Activated naive CD4-positive, alpha-beta T cell treated with anti-CD3 and anti-CD28 coated beads for 36 hours (primary cell): ENCODE measurements at regions not wholly inside any gene's neighbourhood (a gene's known extent, or its start where the extent isn't known, plus 50 kb on each side); places are given as distances from the start of the nearest gene placed in this dataset.

Source experiments
- CTCF ChIA-PET: fragments of 350-600 bp; sonication (Branson Sonifier 250); formaldehyde crosslinking; loops from one replicate; lab custom pipeline; 2021; ENCODE audit warnings: antibody characterized with exemption; lab: Charles Lee
- DNase-seq: peaks from one replicate; pipeline ENCODE4 v3.0.0-alpha.2; 2020
- H3K27ac Mint-ChIP-seq: one replicate; pipeline ENCODE4 v1.8.0; 2021; ENCODE audit warnings: mild to moderate bottlenecking, mixed read lengths
- H3K27me3 Mint-ChIP-seq: one replicate; pipeline ENCODE4 v1.8.0; 2021; ENCODE audit warnings: low read depth, mixed read lengths
- H3K36me3 Mint-ChIP-seq: one replicate; pipeline ENCODE4 v1.8.0; 2021; ENCODE audit warnings: low read depth, mixed read lengths
- H3K4me1 Mint-ChIP-seq: one replicate; pipeline ENCODE4 v1.8.0; 2021; ENCODE audit warnings: low read depth, mixed read lengths
- H3K4me3 Mint-ChIP-seq: one replicate; pipeline ENCODE4 v1.8.0; 2021; ENCODE audit warnings: mild to moderate bottlenecking, moderate library complexity, mixed read lengths
- H3K9me3 Mint-ChIP-seq: one replicate; pipeline ENCODE4 v1.8.0; 2021; ENCODE audit warnings: mixed read lengths
- intact Hi-C: fragments of 100-400 bp; cut with micrococcal nuclease; formaldehyde crosslinking; loops from one replicate; pipeline ENCODE4 v1.15.1; 2023

DNA sequence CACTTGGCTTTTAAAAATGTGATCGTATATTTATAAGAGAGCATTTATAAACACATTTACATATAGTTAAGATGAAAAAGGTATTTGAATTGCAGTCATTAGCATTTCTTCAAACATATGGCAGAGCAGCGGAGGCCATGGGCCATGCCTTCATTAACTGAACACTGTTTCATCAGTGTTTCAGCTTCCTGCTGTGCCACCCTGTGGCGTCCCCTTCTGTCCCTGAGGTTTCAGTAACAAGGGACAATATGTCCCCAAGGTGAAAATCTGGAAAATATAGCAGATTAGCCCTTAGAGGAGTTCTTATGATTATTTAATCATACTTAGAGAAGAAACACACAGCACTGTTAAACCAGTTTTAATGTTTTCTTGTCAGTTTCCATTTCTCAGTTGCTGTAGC lies 577.8 kb downstream of the ETV1 start:
- peaks cover 2% of the 10 kb centered on the region for H3K9me3 Mint-ChIP-seq
- H3K4me3 Mint-ChIP-seq: no peak overlapping the region
- H3K36me3 Mint-ChIP-seq: no peaks in the 10 kb centered on the region
- no peaks in the 10 kb centered on the region for H3K27me3 Mint-ChIP-seq
- CTCF ChIA-PET: no interaction called here
- DNase-seq: no peak
- no peak overlapping the region for H3K27ac Mint-ChIP-seq
- H3K4me1 Mint-ChIP-seq: no peaks in the 10 kb centered on the region
- intact Hi-C loops: no loop called here

DNA sequence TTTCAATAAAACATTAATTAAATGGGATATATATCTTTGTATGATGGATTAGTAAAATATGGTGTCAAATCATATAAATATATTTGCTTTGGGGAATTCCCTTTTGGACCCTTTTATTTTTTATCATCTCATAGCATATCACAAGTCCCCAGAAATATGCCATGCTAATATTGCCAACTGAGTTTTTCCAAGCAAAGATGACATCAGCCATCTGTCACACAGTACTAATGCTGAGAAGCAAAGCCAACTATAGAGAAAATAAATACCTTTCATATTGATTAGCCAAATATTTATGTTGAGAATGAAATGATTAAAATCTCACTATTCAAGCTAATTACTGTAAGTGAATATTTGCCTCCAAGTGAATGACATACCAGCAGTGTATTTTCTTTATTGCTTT lies 575.3 kb downstream of the ETV1 start:
- Mint-ChIP-seq H3K9me3 (peaks cover 3% of the 10 kb centered on the region), H3K4me1 (no peaks in the 10 kb centered on the region), H3K36me3 (no peaks in the 10 kb centered on the region), H3K27me3 (no peaks in the 10 kb centered on the region), H3K27ac (no peak overlapping the region), H3K4me3 (no peak overlapping the region)
- intact Hi-C loops: no loop called here
- no peak for DNase-seq
- CTCF ChIA-PET: no interaction called here

DNA sequence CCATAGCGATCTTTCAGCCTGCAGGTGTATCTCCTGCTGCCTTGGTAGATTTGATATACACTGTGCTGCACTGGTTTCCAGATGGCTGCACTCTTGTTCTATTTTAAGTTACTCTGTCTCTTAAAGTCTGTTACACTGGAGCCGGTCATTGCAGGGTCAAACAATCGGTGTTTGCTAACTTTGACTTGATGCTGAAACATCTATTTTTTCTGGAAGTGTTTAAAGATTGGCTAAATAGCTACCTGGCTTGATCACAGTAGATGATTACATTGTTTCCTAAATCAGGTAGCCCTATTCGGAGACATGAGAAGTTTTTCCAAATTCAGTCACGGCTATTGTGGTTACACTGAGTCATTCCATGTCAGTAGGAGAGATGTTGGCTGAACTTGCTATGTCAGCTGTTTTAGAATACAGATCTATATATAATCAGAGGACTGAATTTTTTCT lies 574.8 kb downstream of the ETV1 start:
- Mint-ChIP-seq H3K36me3 (no peaks in the 10 kb centered on the region), H3K9me3 (peaks cover 3% of the 10 kb centered on the region), H3K27ac (no peak overlapping the region), H3K4me1 (no peaks in the 10 kb centered on the region), H3K27me3 (no peaks in the 10 kb centered on the region), H3K4me3 (no peak overlapping the region)
- no peak for DNase-seq
- intact Hi-C loops: no loop called here
- CTCF ChIA-PET: no interaction called here

DNA sequence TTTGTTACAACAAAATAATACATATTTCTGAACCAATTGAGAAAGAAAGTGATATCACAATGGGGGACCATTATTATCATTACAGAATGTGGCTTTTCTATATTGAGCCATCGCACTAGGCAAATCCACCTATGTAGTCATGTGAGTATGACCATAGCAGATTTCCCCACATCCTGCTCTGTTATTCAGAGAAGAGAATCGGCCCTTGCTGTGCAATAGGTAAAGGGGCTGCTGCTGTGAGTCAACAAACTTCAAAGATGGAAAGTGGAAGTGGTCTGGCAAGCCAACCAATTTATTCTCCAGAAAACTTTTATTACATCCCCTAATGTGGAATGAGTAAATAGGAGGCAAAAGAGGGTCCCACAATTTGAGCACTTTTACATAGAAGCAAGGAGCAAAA lies 573.4 kb downstream of the ETV1 start:
- intact Hi-C loops: no loop called here
- H3K4me1 Mint-ChIP-seq: no peaks in the 10 kb centered on the region
- no peaks in the 10 kb centered on the region for H3K27me3 Mint-ChIP-seq
- no peak overlapping the region for H3K4me3 Mint-ChIP-seq
- no peak overlapping the region for H3K27ac Mint-ChIP-seq
- peaks cover 3% of the 10 kb centered on the region for H3K9me3 Mint-ChIP-seq
- CTCF ChIA-PET: no interaction called here
- no peaks in the 10 kb centered on the region for H3K36me3 Mint-ChIP-seq
- DNase-seq: no peak

DNA sequence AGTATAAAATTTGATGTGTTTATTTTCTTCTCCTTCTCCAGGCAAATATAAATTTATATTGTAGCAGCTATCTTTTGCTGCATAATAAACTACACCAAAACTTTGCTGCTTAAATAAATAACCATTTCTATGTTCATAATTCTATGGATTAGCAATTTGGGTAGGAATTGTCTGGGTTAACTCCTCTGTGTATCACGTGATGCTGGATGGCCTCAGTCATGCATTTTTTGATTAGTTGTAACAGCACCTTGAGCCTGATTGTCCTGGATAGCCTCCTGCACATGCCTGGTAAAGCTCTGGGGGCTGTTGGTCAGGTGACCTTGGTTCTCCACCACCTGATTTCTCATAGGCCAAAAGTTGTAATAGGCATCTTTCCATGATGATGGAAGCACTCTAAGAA lies 572.9 kb downstream of the ETV1 start:
- Mint-ChIP-seq H3K4me1 (no peaks in the 10 kb centered on the region), H3K9me3 (peaks cover 3% of the 10 kb centered on the region), H3K27me3 (no peaks in the 10 kb centered on the region), H3K4me3 (no peak overlapping the region), H3K27ac (no peak overlapping the region), H3K36me3 (no peaks in the 10 kb centered on the region)
- intact Hi-C loops: no loop called here
- no peak for DNase-seq
- CTCF ChIA-PET: no interaction called here

DNA sequence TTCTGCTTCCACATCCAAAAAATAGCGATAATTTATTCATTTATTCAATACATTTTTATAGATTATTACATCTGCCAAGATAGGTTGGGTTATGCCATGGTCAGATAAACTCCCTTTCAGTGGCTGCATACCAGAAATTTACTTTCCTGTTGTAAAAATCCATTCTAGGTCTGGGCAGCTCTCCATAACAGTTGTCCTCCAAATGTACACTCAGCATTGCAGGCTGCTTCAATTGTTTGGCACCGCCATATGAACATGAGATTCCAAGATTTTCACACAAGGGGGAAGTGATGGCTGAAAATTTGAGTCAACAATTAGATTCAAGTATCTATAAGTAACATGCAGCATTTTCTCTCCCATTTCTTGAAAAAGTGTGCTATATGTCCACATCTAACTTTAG lies 568.7 kb downstream of the ETV1 start:
- peaks cover 3% of the 10 kb centered on the region for H3K9me3 Mint-ChIP-seq
- H3K27me3 Mint-ChIP-seq: no peaks in the 10 kb centered on the region
- no peak overlapping the region for H3K27ac Mint-ChIP-seq
- CTCF ChIA-PET: no interaction called here
- intact Hi-C loops: no loop called here
- DNase-seq: no peak
- no peak overlapping the region for H3K4me3 Mint-ChIP-seq
- no peaks in the 10 kb centered on the region for H3K4me1 Mint-ChIP-seq
- no peaks in the 10 kb centered on the region for H3K36me3 Mint-ChIP-seq

DNA sequence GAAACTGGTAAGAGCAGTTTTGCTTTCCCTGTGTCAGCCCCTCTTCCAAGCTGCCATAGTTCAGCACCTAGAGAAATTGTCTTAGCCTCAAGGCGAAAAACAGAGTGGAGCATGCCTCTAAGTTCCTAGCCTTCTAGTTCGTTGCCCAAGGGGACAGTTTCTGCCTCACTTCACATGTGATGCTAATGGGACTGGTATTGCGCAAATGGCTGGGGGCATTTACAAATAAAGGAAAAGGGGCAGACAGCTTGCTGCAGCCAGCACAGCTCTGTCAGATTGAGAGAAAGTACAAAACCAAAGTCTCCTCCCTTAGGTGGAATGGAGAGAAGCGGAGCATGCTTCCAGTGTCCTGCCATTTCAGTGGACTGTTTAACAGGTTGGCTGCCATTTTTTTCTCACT lies 567.7 kb downstream of the ETV1 start:
- Mint-ChIP-seq H3K36me3 (no peaks in the 10 kb centered on the region), H3K4me1 (no peaks in the 10 kb centered on the region), H3K9me3 (peaks cover 3% of the 10 kb centered on the region), H3K27me3 (no peaks in the 10 kb centered on the region), H3K27ac (no peak overlapping the region), H3K4me3 (no peak overlapping the region)
- intact Hi-C loops: no loop called here
- no peak for DNase-seq
- CTCF ChIA-PET: no interaction called here

DNA sequence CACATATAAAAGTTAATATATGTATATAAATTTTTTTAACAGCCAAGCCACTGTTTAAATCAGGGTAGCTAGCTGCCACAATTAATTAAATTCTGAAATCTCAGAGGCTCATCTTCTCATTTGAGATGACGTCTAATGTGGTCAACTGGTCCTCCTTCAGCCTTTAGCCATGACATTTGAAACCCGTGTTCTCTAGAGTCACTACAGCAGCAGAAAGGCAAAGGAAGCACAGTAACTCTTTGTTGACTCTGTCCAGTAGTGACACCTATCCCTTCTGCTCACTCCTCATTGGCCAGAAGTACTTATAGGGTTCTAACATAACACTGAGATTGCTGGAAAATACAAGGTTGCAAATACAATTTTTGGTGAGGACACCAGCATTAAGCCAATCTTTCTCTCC lies 555.5 kb downstream of the ETV1 start:
- Mint-ChIP-seq H3K27ac (no peak overlapping the region), H3K27me3 (no peaks in the 10 kb centered on the region), H3K9me3 (peaks cover 2% of the 10 kb centered on the region), H3K4me1 (no peaks in the 10 kb centered on the region), H3K36me3 (no peaks in the 10 kb centered on the region), H3K4me3 (no peak overlapping the region)
- intact Hi-C loops: no loop called here
- CTCF ChIA-PET: no interaction called here
- no peak for DNase-seq

DNA sequence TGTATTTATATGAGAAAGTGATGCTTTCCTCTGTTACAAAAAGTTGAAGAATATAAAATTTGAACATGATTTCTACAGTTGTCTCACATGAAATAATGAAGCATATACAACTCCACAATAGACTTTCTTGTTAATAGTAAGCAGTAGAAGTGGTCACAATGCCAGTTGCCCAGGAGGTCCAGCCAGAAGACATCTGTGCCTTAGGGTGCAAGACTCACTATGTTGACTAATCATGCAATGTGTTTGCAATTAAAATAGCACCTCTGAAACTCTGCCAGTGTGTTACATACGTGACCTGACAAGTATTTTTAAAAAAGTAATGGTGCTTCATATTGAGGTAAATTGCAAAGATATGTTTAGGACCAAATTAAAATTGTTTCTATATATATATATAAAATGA lies 547.2 kb downstream of the ETV1 start:
- Mint-ChIP-seq H3K4me3 (no peak overlapping the region), H3K9me3 (no peaks in the 10 kb centered on the region), H3K27me3 (no peaks in the 10 kb centered on the region), H3K27ac (no peak overlapping the region), H3K36me3 (no peaks in the 10 kb centered on the region), H3K4me1 (no peaks in the 10 kb centered on the region)
- CTCF ChIA-PET: no interaction called here
- no peak for DNase-seq
- intact Hi-C loops: no loop called here

DNA sequence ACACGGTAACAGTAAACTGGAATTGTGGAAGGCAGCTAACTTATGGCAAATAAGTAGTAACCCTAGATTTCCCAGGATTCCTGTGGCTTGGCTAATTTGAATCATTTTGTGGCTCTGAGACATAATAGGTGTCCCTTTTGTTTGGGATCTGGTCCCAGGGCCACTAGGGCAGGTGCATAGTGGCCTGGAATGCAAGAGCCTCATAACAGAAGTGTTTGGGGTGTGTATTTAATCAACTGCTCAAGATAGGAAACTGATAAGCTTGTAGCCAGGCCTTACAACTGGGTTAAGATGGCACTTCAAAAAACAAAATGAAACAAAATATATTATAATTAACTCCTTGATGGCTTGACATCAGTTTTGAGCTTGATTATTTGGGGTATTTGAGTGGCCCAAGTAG lies 541.8 kb downstream of the ETV1 start:
- H3K27ac Mint-ChIP-seq: no peak overlapping the region
- CTCF ChIA-PET: no interaction called here
- no peak overlapping the region for H3K4me3 Mint-ChIP-seq
- intact Hi-C loops: no loop called here
- peaks cover 4% of the 10 kb centered on the region for H3K9me3 Mint-ChIP-seq
- no peaks in the 10 kb centered on the region for H3K27me3 Mint-ChIP-seq
- no peak for DNase-seq
- no peaks in the 10 kb centered on the region for H3K4me1 Mint-ChIP-seq
- no peaks in the 10 kb centered on the region for H3K36me3 Mint-ChIP-seq

DNA sequence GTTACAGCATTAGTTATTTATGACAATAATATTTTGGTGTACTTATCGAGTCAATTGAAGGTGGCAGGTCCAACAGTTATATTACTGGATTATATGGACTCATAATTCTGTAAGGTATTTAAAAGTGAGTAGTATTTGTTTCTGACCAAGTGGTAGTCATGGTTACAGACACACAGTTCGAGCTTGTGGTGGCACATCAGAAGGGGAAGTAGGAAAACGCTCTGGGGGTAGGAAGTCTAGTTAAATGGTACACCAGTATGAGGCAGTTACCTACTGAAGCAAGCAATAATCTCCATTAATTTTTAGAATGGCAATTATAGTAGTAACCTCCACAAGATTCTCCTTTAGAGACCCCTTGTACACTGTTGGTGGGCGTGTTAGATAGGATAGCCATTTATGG lies 541.2 kb downstream of the ETV1 start:
- CTCF ChIA-PET: no interaction called here
- Mint-ChIP-seq H3K36me3 (no peaks in the 10 kb centered on the region), H3K4me1 (no peaks in the 10 kb centered on the region), H3K27ac (no peak overlapping the region), H3K9me3 (peaks cover 4% of the 10 kb centered on the region), H3K4me3 (no peak overlapping the region), H3K27me3 (no peaks in the 10 kb centered on the region)
- intact Hi-C loops: no loop called here
- DNase-seq: no peak

DNA sequence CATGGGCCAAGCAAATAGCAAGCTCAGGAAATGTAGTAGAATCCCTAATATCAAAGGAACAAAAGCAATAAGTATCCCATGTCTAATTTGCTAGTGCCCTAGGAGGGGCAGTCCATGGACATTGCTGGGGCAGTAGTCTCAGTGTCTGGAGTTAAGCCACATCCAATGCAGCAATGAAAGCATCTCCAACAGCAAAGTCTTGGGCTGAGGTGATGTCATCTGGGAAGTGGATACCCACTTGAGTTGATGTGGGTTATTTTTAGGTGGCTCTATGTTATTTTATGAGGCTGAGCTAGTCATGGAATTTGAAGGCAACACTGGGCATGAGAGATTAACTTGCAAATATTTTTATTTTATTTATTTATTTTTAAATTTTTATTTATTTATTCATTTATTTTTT lies 540.0 kb downstream of the ETV1 start:
- intact Hi-C loops: no loop called here
- no peak overlapping the region for H3K4me3 Mint-ChIP-seq

DNA sequence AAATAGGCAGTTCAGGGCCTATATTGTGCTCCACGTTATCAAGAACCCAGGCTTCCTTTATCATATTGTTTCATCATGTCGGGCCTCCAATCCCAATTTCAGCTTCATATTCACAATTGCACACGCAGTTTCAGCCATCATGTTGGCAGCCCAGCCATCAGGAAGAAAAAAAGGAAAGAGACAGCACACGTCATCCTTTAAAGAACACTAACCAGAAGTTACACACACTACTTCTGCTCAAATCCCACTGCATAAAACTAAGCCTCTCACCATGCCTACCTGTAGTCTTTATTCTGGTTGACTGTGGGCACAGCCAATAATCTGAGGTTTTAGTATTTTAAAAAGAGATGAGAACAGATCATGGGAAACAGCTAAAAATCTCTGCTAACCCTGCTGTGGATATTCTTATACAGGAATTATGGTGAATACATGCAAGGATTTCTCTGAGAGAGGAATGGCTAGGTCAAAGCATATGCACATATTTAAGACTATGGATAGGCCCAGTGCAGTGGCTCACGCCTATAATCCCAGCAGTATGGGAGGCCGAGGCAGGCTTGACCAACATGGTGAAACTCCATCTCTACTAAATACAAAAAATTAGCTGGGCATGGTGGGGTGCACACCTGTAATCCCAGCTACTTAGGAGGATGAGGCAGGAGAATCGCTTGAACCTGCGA lies 534.4 kb downstream of the ETV1 start:
- CTCF ChIA-PET: no interaction called here
- Mint-ChIP-seq H3K27me3 (no peaks in the 10 kb centered on the region), H3K27ac (no peak overlapping the region), H3K9me3 (peaks cover 3% of the 10 kb centered on the region), H3K4me3 (no peak overlapping the region), H3K4me1 (no peaks in the 10 kb centered on the region), H3K36me3 (no peaks in the 10 kb centered on the region)
- intact Hi-C loops: no loop called here
- no peak for DNase-seq

More for the DNA sequence above, 540.0 kb downstream of the ETV1 start:
- no peak for DNase-seq
- H3K4me1 Mint-ChIP-seq: no peaks in the 10 kb centered on the region
- H3K36me3 Mint-ChIP-seq: no peaks in the 10 kb centered on the region
- no peaks in the 10 kb centered on the region for H3K27me3 Mint-ChIP-seq
- H3K27ac Mint-ChIP-seq: no peak overlapping the region
- peaks cover 4% of the 10 kb centered on the region for H3K9me3 Mint-ChIP-seq
- CTCF ChIA-PET: no interaction called here
